Activated naive CD8-positive, alpha-beta T cell treated with anti-CD3 and anti-CD28 coated beads, Interleukin-2, amount 50 U/mL, for 24 hours (primary cell): ENCODE measurements at regions not wholly inside any gene's neighbourhood (a gene's known extent, or its start where the extent isn't known, plus 50 kb on each side); places are given as distances from the start of the nearest gene placed in this dataset.

Experiments used
- ATAC-seq: fragments of 150-1000 bp; cut with Tn5 transposase; one replicate; pipeline ENCODE4 v1.10.0; 2021
- DNase-seq: peaks from one replicate; pipeline ENCODE4 v3.0.0; 2021
- H3K27ac Mint-ChIP-seq: one replicate; pipeline ENCODE4 v1.8.0; 2021; ENCODE audit warnings: mild to moderate bottlenecking, mixed read lengths
- H3K27me3 Mint-ChIP-seq: one replicate; pipeline ENCODE4 v1.8.0; 2021; ENCODE audit warnings: mixed read lengths
- H3K36me3 Mint-ChIP-seq: one replicate; pipeline ENCODE4 v1.8.0; 2021; ENCODE audit warnings: low read depth, mixed read lengths
- H3K4me1 Mint-ChIP-seq: one replicate; pipeline ENCODE4 v1.8.0; 2021; ENCODE audit warnings: mixed read lengths
- H3K4me3 Mint-ChIP-seq: one replicate; pipeline ENCODE4 v1.8.0; 2021; ENCODE audit warnings: mild to moderate bottlenecking, moderate library complexity, mixed read lengths
- H3K9me3 Mint-ChIP-seq: one replicate; pipeline ENCODE4 v1.8.0; 2021; ENCODE audit warnings: mixed read lengths

- Mint-ChIP-seq H3K36me3 (no peaks in the 10 kb centered on the region), H3K4me3 (no peak overlapping the region), H3K27me3 (no peaks in the 10 kb centered on the region), H3K9me3 (no peaks in the 10 kb centered on the region), H3K27ac (no peak overlapping the region), H3K4me1 (no peaks in the 10 kb centered on the region)
- no peak for ATAC-seq
- DNase-seq = no peak
These were observed 531.9 kb downstream of the SOX2 start for GRCh38 chr3:182243625-182244024.

GRCh38 chr3:182244222-182244971 lies 532.7 kb downstream of the SOX2 start:
- Mint-ChIP-seq H3K4me3 (no peak overlapping the region), H3K9me3 (no peaks in the 10 kb centered on the region), H3K27me3 (no peaks in the 10 kb centered on the region), H3K4me1 (no peaks in the 10 kb centered on the region), H3K36me3 (no peaks in the 10 kb centered on the region), H3K27ac (no peak overlapping the region)
- ATAC-seq (no peak), DNase-seq (no peak)

- Mint-ChIP-seq H3K4me3 (no peak overlapping the region), H3K27me3 (no peaks in the 10 kb centered on the region), H3K27ac (no peak overlapping the region)
These were observed 533.3 kb downstream of the SOX2 start for GRCh38 chr3:182245059-182245458.

GRCh38 chr3:182246870-182247269 lies 535.1 kb downstream of the SOX2 start:
- DNase-seq = no peak
- ATAC-seq = no peak
- no peak overlapping the region for H3K4me3 Mint-ChIP-seq
- H3K27me3 Mint-ChIP-seq = no peaks in the 10 kb centered on the region
- no peaks in the 10 kb centered on the region for H3K36me3 Mint-ChIP-seq
- no peaks in the 10 kb centered on the region for H3K4me1 Mint-ChIP-seq
- H3K9me3 Mint-ChIP-seq = no peaks in the 10 kb centered on the region
- H3K27ac Mint-ChIP-seq = no peak overlapping the region

More at GRCh38 chr3:182245059-182245458, 533.3 kb downstream of the SOX2 start:
- DNase-seq = no peak
- Mint-ChIP-seq H3K9me3 (no peaks in the 10 kb centered on the region), H3K36me3 (no peaks in the 10 kb centered on the region), H3K4me1 (no peaks in the 10 kb centered on the region)
- no peak for ATAC-seq

- H3K9me3 Mint-ChIP-seq = no peaks in the 10 kb centered on the region
- no peak for DNase-seq
- no peak for ATAC-seq
- H3K4me1 Mint-ChIP-seq = no peaks in the 10 kb centered on the region
- no peak overlapping the region for H3K27ac Mint-ChIP-seq
- no peaks in the 10 kb centered on the region for H3K36me3 Mint-ChIP-seq
- no peak overlapping the region for H3K4me3 Mint-ChIP-seq
- H3K27me3 Mint-ChIP-seq = no peaks in the 10 kb centered on the region
These were observed 536.7 kb downstream of the SOX2 start for GRCh38 chr3:182248349-182248880.

GRCh38 chr3:182252802-182253201 lies 540.5 kb upstream of the ATP11B start:
- Mint-ChIP-seq H3K9me3 (no peaks in the 10 kb centered on the region), H3K27ac (no peak overlapping the region), H3K4me3 (no peak overlapping the region), H3K36me3 (no peaks in the 10 kb centered on the region), H3K27me3 (peaks cover 2% of the 10 kb centered on the region), H3K4me1 (no peaks in the 10 kb centered on the region)
- ATAC-seq = no peak
- no peak for DNase-seq

GRCh38 chr3:182255158-182255557 lies 538.1 kb upstream of the ATP11B start:
- DNase-seq = no peak
- H3K27ac Mint-ChIP-seq = no peak overlapping the region
- ATAC-seq = no peak
- no peaks in the 10 kb centered on the region for H3K9me3 Mint-ChIP-seq
- H3K4me3 Mint-ChIP-seq = no peak overlapping the region
- peaks cover 2% of the 10 kb centered on the region for H3K27me3 Mint-ChIP-seq
- no peaks in the 10 kb centered on the region for H3K36me3 Mint-ChIP-seq
- no peaks in the 10 kb centered on the region for H3K4me1 Mint-ChIP-seq

- Mint-ChIP-seq H3K9me3 (no peaks in the 10 kb centered on the region), H3K27ac (no peak overlapping the region), H3K4me1 (no peaks in the 10 kb centered on the region), H3K4me3 (no peak overlapping the region), H3K27me3 (peaks cover 2% of the 10 kb centered on the region), H3K36me3 (no peaks in the 10 kb centered on the region)
- ATAC-seq (no peak), DNase-seq (no peak)
These were observed 535.9 kb upstream of the ATP11B start for GRCh38 chr3:182257361-182257760.

GRCh38 chr3:182258538-182259177 lies 534.6 kb upstream of the ATP11B start:
- no peak overlapping the region for H3K4me3 Mint-ChIP-seq
- no peak for DNase-seq
- H3K4me1 Mint-ChIP-seq = no peaks in the 10 kb centered on the region
- H3K36me3 Mint-ChIP-seq = no peaks in the 10 kb centered on the region
- H3K27me3 Mint-ChIP-seq = peaks cover 2% of the 10 kb centered on the region
- H3K9me3 Mint-ChIP-seq = no peaks in the 10 kb centered on the region
- no peak for ATAC-seq
- H3K27ac Mint-ChIP-seq = no peak overlapping the region

- Mint-ChIP-seq H3K27me3 (peaks cover 2% of the 10 kb centered on the region), H3K4me3 (no peak overlapping the region), H3K9me3 (no peaks in the 10 kb centered on the region), H3K36me3 (no peaks in the 10 kb centered on the region), H3K4me1 (no peaks in the 10 kb centered on the region), H3K27ac (no peak overlapping the region)
- DNase-seq (no peak), ATAC-seq (no peak)
These were observed 533.7 kb upstream of the ATP11B start for GRCh38 chr3:182259579-182259978.

GRCh38 chr3:182261041-182261440 lies 532.3 kb upstream of the ATP11B start:
- no peak for ATAC-seq
- no peak for DNase-seq
- Mint-ChIP-seq H3K4me3 (no peak overlapping the region), H3K27me3 (no peaks in the 10 kb centered on the region), H3K36me3 (no peaks in the 10 kb centered on the region), H3K4me1 (no peaks in the 10 kb centered on the region), H3K27ac (no peak overlapping the region), H3K9me3 (no peaks in the 10 kb centered on the region)

GRCh38 chr3:182268711-182269110 lies 524.6 kb upstream of the ATP11B start:
- ATAC-seq = no peak
- Mint-ChIP-seq H3K27ac (no peak overlapping the region), H3K4me1 (no peaks in the 10 kb centered on the region), H3K4me3 (no peak overlapping the region), H3K36me3 (no peaks in the 10 kb centered on the region), H3K27me3 (no peaks in the 10 kb centered on the region), H3K9me3 (no peaks in the 10 kb centered on the region)
- DNase-seq = no peak

- no peak for ATAC-seq
- no peaks in the 10 kb centered on the region for H3K27me3 Mint-ChIP-seq
- no peaks in the 10 kb centered on the region for H3K9me3 Mint-ChIP-seq
- H3K4me3 Mint-ChIP-seq = no peak overlapping the region
- H3K36me3 Mint-ChIP-seq = no peaks in the 10 kb centered on the region
- H3K27ac Mint-ChIP-seq = no peak overlapping the region
- no peak for DNase-seq
- H3K4me1 Mint-ChIP-seq = no peaks in the 10 kb centered on the region
These were observed 516.8 kb upstream of the ATP11B start for GRCh38 chr3:182276512-182276911.

- ATAC-seq = no peak
- no peaks in the 10 kb centered on the region for H3K27me3 Mint-ChIP-seq
These were observed 508.5 kb upstream of the ATP11B start for GRCh38 chr3:182284793-182285192.

GRCh38 chr3:182292591-182292990 lies 500.7 kb upstream of the ATP11B start:
- Mint-ChIP-seq H3K36me3 (no peaks in the 10 kb centered on the region), H3K4me1 (no peaks in the 10 kb centered on the region), H3K27ac (no peak overlapping the region), H3K4me3 (no peak overlapping the region), H3K9me3 (no peaks in the 10 kb centered on the region), H3K27me3 (no peaks in the 10 kb centered on the region)
- ATAC-seq (no peak), DNase-seq (no peak)

More at GRCh38 chr3:182284793-182285192, 508.5 kb upstream of the ATP11B start:
- no peaks in the 10 kb centered on the region for H3K9me3 Mint-ChIP-seq
- H3K4me3 Mint-ChIP-seq = no peak overlapping the region
- H3K4me1 Mint-ChIP-seq = no peaks in the 10 kb centered on the region
- H3K27ac Mint-ChIP-seq = no peak overlapping the region
- H3K36me3 Mint-ChIP-seq = no peaks in the 10 kb centered on the region
- no peak for DNase-seq
